Type B pancreatic cell (in vitro differentiated cells): ENCODE measurements at regions not wholly inside any gene's neighbourhood (a gene's known extent, or its start where the extent isn't known, plus 50 kb on each side); places are given as distances from the start of the nearest gene placed in this dataset.
A peak's percentile ranks its signal among the peaks of the same experiment; 100 is the strongest.

Experiments
- DNase-seq: peaks from one replicate; pipeline ENCODE4 v3.0.0; 2021; ENCODE audit warnings: mixed read lengths; ENCODE audit not compliant: unreplicated experiment; ENCODE audit errors: extremely low spot score
- H3K27ac Mint-ChIP-seq: 2 replicates; pipeline ENCODE4 v1.8.0; 2021; ENCODE audit warnings: mild to moderate bottlenecking, mixed read lengths
- H3K27me3 Mint-ChIP-seq: 2 replicates; pipeline ENCODE4 v1.8.0; 2021; ENCODE audit warnings: mixed read lengths
- H3K36me3 Mint-ChIP-seq: 2 replicates; pipeline ENCODE4 v1.8.0; 2021; ENCODE audit warnings: mixed read lengths
- H3K4me1 Mint-ChIP-seq: one replicate; pipeline ENCODE4 v1.8.0; 2021; ENCODE audit warnings: mixed read lengths; ENCODE audit not compliant: unreplicated experiment
- H3K4me3 Mint-ChIP-seq: 2 replicates; pipeline ENCODE4 v1.8.0; 2021; ENCODE audit warnings: mild to moderate bottlenecking, mixed read lengths
- H3K9me3 Mint-ChIP-seq: 2 replicates; pipeline ENCODE4 v1.8.0; 2021; ENCODE audit warnings: mixed read lengths
- TF ChIP-seq, protein P1 (sequence below): fragments of 200-600 bp; sonication (generic); conservative IDR thresholded peaks from 2 replicates; pipeline ENCODE4 v1.5.0; 2021; ENCODE audit warnings: antibody characterized with exemption, mild to moderate bottlenecking

GRCh38 chr5:9947944-9948343 lies 301.7 kb downstream of the ATPSCKMT start:
- peaks cover 4% of the 10 kb centered on the region for H3K27me3 Mint-ChIP-seq
- no peaks in the 10 kb centered on the region for H3K36me3 Mint-ChIP-seq
- TF ChIP-seq, protein P1, sequence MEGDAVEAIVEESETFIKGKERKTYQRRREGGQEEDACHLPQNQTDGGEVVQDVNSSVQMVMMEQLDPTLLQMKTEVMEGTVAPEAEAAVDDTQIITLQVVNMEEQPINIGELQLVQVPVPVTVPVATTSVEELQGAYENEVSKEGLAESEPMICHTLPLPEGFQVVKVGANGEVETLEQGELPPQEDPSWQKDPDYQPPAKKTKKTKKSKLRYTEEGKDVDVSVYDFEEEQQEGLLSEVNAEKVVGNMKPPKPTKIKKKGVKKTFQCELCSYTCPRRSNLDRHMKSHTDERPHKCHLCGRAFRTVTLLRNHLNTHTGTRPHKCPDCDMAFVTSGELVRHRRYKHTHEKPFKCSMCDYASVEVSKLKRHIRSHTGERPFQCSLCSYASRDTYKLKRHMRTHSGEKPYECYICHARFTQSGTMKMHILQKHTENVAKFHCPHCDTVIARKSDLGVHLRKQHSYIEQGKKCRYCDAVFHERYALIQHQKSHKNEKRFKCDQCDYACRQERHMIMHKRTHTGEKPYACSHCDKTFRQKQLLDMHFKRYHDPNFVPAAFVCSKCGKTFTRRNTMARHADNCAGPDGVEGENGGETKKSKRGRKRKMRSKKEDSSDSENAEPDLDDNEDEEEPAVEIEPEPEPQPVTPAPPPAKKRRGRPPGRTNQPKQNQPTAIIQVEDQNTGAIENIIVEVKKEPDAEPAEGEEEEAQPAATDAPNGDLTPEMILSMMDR = no peak
- H3K4me3 Mint-ChIP-seq = no peak overlapping the region
- H3K4me1 Mint-ChIP-seq = peaks cover 9% of the 10 kb centered on the region
- H3K9me3 Mint-ChIP-seq = peaks cover 6% of the 10 kb centered on the region
- no peak overlapping the region for H3K27ac Mint-ChIP-seq
- no peak for DNase-seq

DNA sequence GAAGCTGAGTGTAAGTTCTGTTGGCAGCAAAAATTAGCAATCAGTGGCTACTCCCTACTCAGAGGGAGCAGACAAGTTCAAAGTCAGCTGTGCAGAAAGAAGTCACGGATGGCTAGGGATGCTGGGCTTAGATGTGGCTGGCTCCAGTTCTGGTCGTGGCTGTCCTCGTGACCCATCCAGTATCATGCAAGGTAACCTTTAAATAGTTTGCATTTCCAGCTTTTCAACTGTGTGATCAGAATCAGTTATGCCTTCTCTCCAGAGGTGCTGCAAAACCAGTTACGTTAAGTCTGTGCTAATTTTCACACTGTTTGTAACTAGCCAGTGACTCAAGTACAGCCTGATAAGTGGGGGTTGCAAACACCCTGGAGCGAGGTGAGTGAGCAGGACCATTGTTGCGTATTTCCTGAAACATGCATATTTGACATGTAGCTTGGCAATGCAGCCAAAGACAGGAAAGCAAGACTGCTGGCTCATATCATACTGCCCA lies 302.4 kb downstream of the ATPSCKMT start:
- H3K27ac Mint-ChIP-seq = no peak overlapping the region
- DNase-seq = no peak

DNA sequence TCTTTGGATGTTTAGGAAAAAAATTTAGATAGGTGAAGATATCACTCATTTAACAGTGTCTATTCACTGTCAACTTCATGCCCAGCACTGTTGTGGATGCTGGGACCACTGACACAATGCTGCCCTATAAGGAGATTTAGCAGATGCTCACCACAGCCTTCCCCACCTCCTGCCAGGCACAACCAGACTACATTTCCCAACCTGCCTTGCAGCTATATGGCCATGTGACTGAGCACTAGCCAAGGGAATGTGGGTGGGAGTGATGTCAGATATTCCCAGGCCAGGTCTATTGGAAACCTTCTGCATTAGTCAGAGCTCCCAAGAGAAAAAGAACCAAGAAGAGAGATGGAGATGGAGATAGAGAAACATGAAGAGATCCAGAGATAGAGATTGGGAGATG lies 302.6 kb upstream of the TAS2R1 start:
- no peaks in the 10 kb centered on the region for H3K27me3 Mint-ChIP-seq
- H3K9me3 Mint-ChIP-seq = peaks cover 3% of the 10 kb centered on the region
- peaks cover 14% of the 10 kb centered on the region for H3K4me1 Mint-ChIP-seq
- TF ChIP-seq, protein P1 = no peak
- H3K36me3 Mint-ChIP-seq = no peaks in the 10 kb centered on the region
- DNase-seq = no peak
- H3K4me3 Mint-ChIP-seq = no peak overlapping the region
- no peak overlapping the region for H3K27ac Mint-ChIP-seq

More for the DNA sequence above, 302.4 kb downstream of the ATPSCKMT start:
- Mint-ChIP-seq H3K36me3 (no peaks in the 10 kb centered on the region), H3K4me1 (peaks cover 9% of the 10 kb centered on the region), H3K4me3 (no peak overlapping the region), H3K9me3 (peaks cover 6% of the 10 kb centered on the region), H3K27me3 (peaks cover 4% of the 10 kb centered on the region)
- TF ChIP-seq, protein P1 = no peak

DNA sequence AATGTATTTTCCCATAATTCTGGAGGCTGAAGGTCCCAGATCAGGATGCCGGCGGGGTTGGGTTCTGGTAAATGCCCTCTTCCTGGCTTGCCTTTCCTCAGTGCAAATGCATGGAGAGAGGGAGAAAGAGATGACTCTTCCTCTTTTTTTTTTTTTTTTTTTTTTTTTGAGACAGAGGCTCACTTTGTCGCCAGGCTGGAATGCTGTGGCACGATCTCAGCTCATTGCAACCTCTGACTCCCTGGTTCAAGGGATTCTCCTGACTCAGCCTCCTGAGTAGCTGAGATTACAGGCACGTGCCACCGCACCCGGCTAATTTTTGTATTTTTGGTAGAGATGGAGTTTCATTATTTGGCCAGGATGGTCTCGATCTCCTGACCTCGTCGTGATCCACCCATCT lies 300.0 kb upstream of the TAS2R1 start:
- no peak for DNase-seq
- Mint-ChIP-seq H3K27ac (no peak overlapping the region), H3K4me1 (peaks cover 24% of the 10 kb centered on the region), H3K27me3 (no peaks in the 10 kb centered on the region), H3K36me3 (no peaks in the 10 kb centered on the region), H3K4me3 (no peak overlapping the region), H3K9me3 (peaks cover 7% of the 10 kb centered on the region)
- TF ChIP-seq, protein P1 = no peak

DNA sequence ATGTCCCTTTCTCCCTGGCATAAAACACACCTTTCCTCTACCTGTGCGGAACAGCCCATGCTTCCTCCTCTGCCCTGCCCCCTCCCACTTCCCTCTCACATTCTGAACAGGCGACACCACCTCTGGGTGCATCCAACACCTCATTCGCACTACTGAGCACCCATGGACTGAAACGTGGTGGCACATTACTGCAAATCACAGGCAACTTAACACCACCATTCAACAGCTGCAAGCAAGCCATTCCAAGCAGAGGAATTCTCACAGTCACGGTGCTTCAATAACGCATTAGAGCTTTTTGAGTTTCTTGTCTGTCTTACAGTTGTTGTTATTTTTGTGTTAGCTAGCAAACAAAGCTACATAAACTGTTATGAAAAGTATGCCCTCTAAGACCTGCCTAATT lies 298.2 kb upstream of the TAS2R1 start:
- no peak for DNase-seq
- H3K4me3 Mint-ChIP-seq = peak overlapping the region; percentile 42
- no peaks in the 10 kb centered on the region for H3K27me3 Mint-ChIP-seq
- H3K4me1 Mint-ChIP-seq = peaks cover 24% of the 10 kb centered on the region
- H3K36me3 Mint-ChIP-seq = peaks cover 3% of the 10 kb centered on the region
- TF ChIP-seq, protein P1 = no peak
- H3K9me3 Mint-ChIP-seq = peaks cover 21% of the 10 kb centered on the region
- peak overlapping the region; percentile 32 for H3K27ac Mint-ChIP-seq

- H3K27ac Mint-ChIP-seq = peak overlapping the region; percentile 32
- H3K4me3 Mint-ChIP-seq = no peak overlapping the region
- peaks cover 3% of the 10 kb centered on the region for H3K36me3 Mint-ChIP-seq
- no peak for DNase-seq
- TF ChIP-seq, protein P1 = no peak
- H3K9me3 Mint-ChIP-seq = peaks cover 20% of the 10 kb centered on the region
- no peaks in the 10 kb centered on the region for H3K27me3 Mint-ChIP-seq
- H3K4me1 Mint-ChIP-seq = peaks cover 24% of the 10 kb centered on the region
These were observed 297.4 kb upstream of the TAS2R1 start for GRCh38 chr5:9927521-9927997.
